Right atrium auricular region (tissue), 2 donors: ENCODE measurements at regions not wholly inside any gene's neighbourhood (a gene's known extent, or its start where the extent isn't known, plus 50 kb on each side); places are given as distances from the start of the nearest gene placed in this dataset.

ENCODE experiments used
- DNase-seq: peaks from one replicate; pipeline ENCODE4 v3.0.0-alpha.2; 2019; ENCODE audit warnings: low spot score
- H3K27ac ChIP-seq, 2 donors: fragments of 200-600 bp; sonication (generic); 1 replicate in 1 of 2; 2 replicates in 1 of 2; pipeline ENCODE4 v1.5.1; 2016 to 2019
- H3K27me3 ChIP-seq, 2 donors: fragments of 200-600 bp; sonication (generic); one replicate each; pipeline versions ENCODE4 v1.5.1 to v1.6.0; 2017 to 2019
- H3K36me3 ChIP-seq: fragments of 200-600 bp; sonication (generic); one replicate; pipeline ENCODE4 v1.5.1; 2016
- H3K4me1 ChIP-seq, 2 donors: fragments of 200-600 bp; sonication (generic); one replicate each; pipeline versions ENCODE4 v1.5.1 to v1.6.0; 2017 to 2019
- H3K4me3 ChIP-seq, 2 donors: fragments of 200-600 bp; sonication (generic); 1 replicate in 1 of 2; 2 replicates in 1 of 2; pipeline ENCODE4 v1.5.1; 2017 to 2019; ENCODE audit warnings: mild to moderate bottlenecking in 1 of 2, moderate library complexity in 1 of 2
- H3K9me3 ChIP-seq, 2 donors: fragments of 200-600 bp; sonication (generic); one replicate each; pipeline ENCODE4 v1.5.1; 2019
- TF ChIP-seq, protein P1 (sequence below), 2 donors: fragments of 200-600 bp; sonication (generic); IDR thresholded peaks; one replicate each; pipeline ENCODE4 v1.5.1; 2019; ENCODE audit warnings: antibody characterized with exemption in 2 of 2

DNA sequence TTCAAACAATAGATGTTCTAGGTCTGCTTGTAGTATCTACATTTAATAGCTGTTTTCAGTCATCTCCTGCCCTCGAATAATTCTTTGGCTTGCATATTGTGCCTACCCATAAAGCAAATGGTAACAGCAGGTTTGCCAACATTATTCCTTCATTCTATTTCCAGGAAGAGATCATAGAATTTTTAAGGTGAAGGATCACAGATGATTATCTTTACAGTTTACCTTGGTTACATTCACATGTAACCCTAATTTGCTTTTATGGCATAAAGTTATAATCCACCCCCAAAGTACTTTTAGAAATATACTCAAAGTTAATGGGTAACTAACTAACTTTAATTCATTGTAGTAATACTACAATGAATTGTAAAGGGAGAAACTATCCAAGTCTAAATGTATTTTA lies 315.5 kb downstream of the NSUN3 start:
- Histone ChIP-seq H3K9me3 (no peaks in the 10 kb centered on the region), H3K27ac (no peak overlapping the region), H3K4me1 (no peaks in the 10 kb centered on the region), H3K4me3 (no peak overlapping the region), H3K27me3 (no peaks in the 10 kb centered on the region), H3K36me3 (no peaks in the 10 kb centered on the region)
- DNase-seq, result no peak
- TF ChIP-seq, protein P1, sequence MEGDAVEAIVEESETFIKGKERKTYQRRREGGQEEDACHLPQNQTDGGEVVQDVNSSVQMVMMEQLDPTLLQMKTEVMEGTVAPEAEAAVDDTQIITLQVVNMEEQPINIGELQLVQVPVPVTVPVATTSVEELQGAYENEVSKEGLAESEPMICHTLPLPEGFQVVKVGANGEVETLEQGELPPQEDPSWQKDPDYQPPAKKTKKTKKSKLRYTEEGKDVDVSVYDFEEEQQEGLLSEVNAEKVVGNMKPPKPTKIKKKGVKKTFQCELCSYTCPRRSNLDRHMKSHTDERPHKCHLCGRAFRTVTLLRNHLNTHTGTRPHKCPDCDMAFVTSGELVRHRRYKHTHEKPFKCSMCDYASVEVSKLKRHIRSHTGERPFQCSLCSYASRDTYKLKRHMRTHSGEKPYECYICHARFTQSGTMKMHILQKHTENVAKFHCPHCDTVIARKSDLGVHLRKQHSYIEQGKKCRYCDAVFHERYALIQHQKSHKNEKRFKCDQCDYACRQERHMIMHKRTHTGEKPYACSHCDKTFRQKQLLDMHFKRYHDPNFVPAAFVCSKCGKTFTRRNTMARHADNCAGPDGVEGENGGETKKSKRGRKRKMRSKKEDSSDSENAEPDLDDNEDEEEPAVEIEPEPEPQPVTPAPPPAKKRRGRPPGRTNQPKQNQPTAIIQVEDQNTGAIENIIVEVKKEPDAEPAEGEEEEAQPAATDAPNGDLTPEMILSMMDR (IDR thresholded peaks at IDR 0.05), result no peak

DNA sequence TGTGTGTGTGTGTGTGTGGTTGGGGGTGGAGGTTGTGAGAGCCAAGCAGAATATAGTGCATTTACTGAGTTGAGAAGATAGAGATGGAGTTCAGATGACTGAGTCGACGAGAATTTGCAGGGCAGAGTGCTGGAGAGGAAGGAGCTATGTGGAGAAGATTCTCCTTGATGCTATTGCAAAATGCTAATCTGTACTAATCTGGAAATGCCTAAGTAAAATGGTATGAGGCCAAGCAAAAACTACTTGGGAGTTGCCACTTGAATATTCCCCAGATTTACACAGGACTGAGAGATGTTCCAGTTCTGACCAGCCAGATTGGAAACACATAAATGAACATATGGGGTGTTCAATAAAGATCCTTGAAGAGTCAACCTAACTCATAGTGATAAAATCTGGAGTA lies 316.4 kb downstream of the NSUN3 start:
- no peak for DNase-seq
- no peaks in the 10 kb centered on the region for H3K36me3 ChIP-seq
- no peak overlapping the region for H3K27ac ChIP-seq
- TF ChIP-seq, protein P1 (IDR thresholded peaks at IDR 0.05), result no peak
- no peaks in the 10 kb centered on the region for H3K9me3 ChIP-seq
- no peaks in the 10 kb centered on the region for H3K4me1 ChIP-seq
- no peaks in the 10 kb centered on the region for H3K27me3 ChIP-seq
- no peak overlapping the region for H3K4me3 ChIP-seq

DNA sequence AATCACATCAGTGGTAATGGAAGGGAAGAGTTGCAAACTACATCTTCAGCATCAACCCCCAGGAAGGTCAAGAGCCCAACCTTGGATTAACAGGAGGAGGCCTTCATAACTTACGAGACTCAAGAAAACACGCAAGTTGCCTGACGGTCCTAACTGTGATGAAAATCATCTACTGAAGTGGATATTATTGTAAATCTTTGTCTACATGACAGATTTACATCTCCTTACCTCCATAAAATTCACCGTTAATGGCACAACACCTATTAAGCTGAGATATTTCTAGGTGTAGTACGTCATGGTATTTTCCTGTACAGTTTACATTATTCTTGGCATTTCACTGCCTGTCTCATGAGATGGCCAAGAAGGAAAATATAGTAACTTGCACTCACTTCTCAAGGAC lies 332.0 kb downstream of the NSUN3 start:
- H3K27ac ChIP-seq, result no peak overlapping the region
- no peak overlapping the region for H3K4me3 ChIP-seq
- no peaks in the 10 kb centered on the region for H3K27me3 ChIP-seq
- no peaks in the 10 kb centered on the region for H3K36me3 ChIP-seq
- no peak for DNase-seq
- TF ChIP-seq, protein P1 (IDR thresholded peaks at IDR 0.05), result no peak
- H3K9me3 ChIP-seq, result no peaks in the 10 kb centered on the region
- H3K4me1 ChIP-seq, result no peaks in the 10 kb centered on the region

DNA sequence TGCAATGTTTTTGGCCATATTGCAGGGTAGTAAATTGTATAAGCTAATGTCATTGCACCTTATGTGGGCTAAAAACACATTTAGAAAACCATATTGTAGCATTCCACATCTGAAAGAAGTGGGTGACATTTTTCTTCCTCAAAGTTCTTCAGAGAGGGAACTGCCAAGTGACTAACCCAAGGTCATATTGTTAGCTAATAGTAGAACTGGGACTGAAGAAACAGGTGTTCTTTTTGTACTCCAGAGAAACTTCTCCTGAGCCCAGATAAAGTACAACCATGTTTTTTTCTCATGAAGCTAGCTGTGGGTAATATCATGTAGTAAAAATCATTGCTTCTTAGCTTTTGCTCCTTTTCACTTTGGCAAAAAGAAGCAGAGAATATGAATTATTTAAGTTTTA lies 333.0 kb downstream of the NSUN3 start:
- H3K4me3 ChIP-seq, result no peak overlapping the region
- no peaks in the 10 kb centered on the region for H3K4me1 ChIP-seq
- TF ChIP-seq, protein P1 (IDR thresholded peaks at IDR 0.05), result no peak
- no peak overlapping the region for H3K27ac ChIP-seq
- H3K27me3 ChIP-seq, result no peaks in the 10 kb centered on the region
- no peaks in the 10 kb centered on the region for H3K36me3 ChIP-seq
- DNase-seq, result no peak
- H3K9me3 ChIP-seq, result no peaks in the 10 kb centered on the region

DNA sequence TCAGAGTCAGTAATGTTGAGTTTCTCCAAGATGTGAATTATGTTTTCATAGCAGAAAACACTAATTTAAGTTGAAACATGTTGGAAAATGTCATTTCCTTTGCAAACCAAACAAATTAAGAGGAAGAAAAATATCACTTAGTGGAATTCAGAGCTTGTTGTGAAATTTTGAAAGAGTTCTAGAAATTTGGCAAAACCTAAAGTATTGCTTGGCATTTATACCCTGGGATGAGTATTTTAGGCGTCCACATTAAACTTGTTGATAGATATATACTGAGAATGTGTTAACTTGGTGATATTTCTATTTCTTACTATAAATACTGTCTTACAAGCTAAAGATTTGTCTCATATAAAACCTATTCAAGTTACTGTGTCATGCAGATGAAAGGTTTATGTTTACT lies 335.2 kb downstream of the NSUN3 start:
- H3K27me3 ChIP-seq, result no peaks in the 10 kb centered on the region
- TF ChIP-seq, protein P1 (IDR thresholded peaks at IDR 0.05), result no peak
- H3K36me3 ChIP-seq, result no peaks in the 10 kb centered on the region
- no peak overlapping the region for H3K4me3 ChIP-seq
- H3K9me3 ChIP-seq, result no peaks in the 10 kb centered on the region
- H3K4me1 ChIP-seq, result no peaks in the 10 kb centered on the region
- no peak for DNase-seq
- no peak overlapping the region for H3K27ac ChIP-seq

DNA sequence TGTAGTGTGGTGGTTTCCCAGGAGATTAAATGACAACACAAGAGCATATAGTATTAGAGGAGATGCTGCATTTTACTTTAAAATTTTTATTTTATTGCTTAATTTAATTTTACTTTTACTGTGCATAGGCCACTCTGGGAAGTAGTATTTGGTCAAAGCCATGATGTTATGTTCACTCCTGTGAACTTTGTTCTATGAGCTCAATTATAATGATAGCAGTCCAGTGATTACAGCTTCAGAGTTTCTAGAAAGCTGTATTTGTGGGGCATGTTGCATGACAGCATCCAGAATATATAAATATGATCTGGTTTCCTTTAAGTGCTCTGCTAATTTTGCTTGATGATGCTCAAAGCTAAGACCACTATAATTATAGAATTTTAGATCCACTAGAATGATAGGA lies 338.6 kb downstream of the NSUN3 start:
- H3K9me3 ChIP-seq, result no peaks in the 10 kb centered on the region
- H3K36me3 ChIP-seq, result no peaks in the 10 kb centered on the region
- H3K4me1 ChIP-seq, result no peaks in the 10 kb centered on the region
- DNase-seq, result no peak
- H3K4me3 ChIP-seq, result no peak overlapping the region
- no peak overlapping the region for H3K27ac ChIP-seq
- TF ChIP-seq, protein P1 (IDR thresholded peaks at IDR 0.05), result no peak
- H3K27me3 ChIP-seq, result no peaks in the 10 kb centered on the region
